ENCODE measurements at regions not wholly inside any gene's neighbourhood (a gene's known extent, or its start where the extent isn't known, plus 50 kb on each side); places are given as distances from the start of the nearest gene placed in this dataset.

DNA sequence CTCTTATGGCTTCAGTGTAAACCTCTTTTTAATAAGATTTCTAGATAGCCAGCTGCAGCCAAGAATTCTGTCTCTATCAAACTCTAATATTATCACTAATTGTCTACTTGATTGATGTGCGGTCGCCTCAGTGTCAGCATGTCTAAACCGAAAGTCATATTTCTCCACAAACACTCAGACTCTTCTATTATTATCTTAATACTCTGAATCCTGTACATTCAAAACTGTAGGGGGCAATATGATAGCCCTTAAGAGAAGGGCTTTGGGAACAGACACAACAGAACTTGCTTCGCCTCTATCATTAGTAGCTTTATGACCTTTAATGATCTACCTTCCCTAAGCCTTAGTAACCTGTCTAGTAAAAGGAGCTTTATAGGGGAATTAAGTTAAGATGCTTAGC, 379.7 kb upstream of the PTCHD4 start:
- no peak for DNase-seq (ENCODE audit: low read depth in 1 of 2, low spot score in 1 of 2)
- TF ChIP-seq JUND (IDR thresholded peaks at IDR 0.05; ENCODE audit: low read depth), result no peak
- in situ Hi-C loops (cut with HindIII; ENCODE audit: low pct_unique_long_range_greater_than_20kb, low sequenced_read_pairs), result no loop called here

DNA sequence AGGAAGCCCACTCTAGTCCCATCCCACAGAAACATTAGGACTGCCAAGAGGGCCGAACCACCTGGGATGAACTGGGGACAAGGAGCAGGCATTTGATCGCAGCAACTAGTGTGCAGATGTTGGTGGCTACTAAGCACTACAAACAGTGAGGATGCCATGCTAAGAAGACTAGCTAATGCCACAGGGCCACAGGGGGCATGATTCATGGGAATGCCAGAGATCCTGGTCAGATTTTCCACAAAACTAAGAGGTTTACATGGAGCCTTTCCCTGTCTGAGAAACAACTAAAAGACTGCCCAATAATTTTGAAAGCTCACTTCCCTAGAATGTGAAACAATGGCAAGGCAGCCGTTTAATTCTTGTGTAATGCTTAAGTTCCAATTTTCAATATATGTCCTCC, 375.9 kb upstream of the PTCHD4 start:
- DNase-seq (ENCODE audit: low read depth in 1 of 2, low spot score in 1 of 2), result no peak
- in situ Hi-C loops (cut with HindIII; ENCODE audit: low pct_unique_long_range_greater_than_20kb, low sequenced_read_pairs), result no loop called here
- TF ChIP-seq JUND (IDR thresholded peaks at IDR 0.05; ENCODE audit: low read depth), result no peak

DNA sequence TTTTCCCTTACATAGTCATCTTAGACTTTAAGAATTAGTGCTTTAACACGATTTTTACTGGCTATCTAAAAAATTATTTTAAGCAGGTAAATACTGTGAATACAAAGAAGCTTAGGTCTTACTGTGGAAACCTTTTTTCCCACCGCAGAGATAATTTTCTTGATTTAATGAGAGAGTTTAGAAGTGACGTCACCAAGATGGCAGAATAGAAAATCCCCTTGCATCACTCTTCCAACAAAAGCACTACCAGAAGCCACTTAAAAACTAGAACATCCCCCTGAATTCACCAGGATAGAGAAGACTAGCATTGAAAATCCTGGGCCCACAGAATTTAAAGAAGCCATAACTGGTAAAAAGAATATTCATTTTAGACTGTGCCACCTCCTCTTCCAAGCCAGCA, 375.4 kb upstream of the PTCHD4 start:
- in situ Hi-C loops (cut with HindIII; ENCODE audit: low pct_unique_long_range_greater_than_20kb, low sequenced_read_pairs), result no loop called here
- no peak for TF ChIP-seq JUND (IDR thresholded peaks at IDR 0.05; ENCODE audit: low read depth)
- no peak for DNase-seq (ENCODE audit: low read depth in 1 of 2, low spot score in 1 of 2)

DNA sequence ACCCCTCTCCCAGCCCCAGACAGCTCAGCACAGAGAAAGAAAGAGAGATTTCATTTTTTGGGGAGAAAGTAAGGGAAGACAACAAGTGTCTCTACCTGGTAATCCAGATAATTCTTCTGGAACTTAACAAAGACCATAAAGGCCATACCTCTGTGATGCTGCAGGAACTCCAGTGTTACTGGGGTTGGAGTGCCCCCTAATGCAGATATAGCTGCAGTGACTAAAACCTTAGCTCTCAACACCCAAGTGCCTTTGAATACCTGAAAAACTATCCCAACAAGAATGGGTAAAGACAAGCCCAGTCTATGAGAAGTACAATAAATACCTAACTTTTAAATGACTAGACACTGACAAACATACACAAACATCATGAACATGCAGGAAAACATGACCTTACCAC, 365.3 kb upstream of the PTCHD4 start:
- DNase-seq (ENCODE audit: low read depth in 1 of 2, low spot score in 1 of 2), result peak in 1 of 2 experiments; percentile 45
- no peak for TF ChIP-seq JUND (IDR thresholded peaks at IDR 0.05; ENCODE audit: low read depth)
- in situ Hi-C loops (cut with HindIII; ENCODE audit: low pct_unique_long_range_greater_than_20kb, low sequenced_read_pairs), result no loop called here

DNA sequence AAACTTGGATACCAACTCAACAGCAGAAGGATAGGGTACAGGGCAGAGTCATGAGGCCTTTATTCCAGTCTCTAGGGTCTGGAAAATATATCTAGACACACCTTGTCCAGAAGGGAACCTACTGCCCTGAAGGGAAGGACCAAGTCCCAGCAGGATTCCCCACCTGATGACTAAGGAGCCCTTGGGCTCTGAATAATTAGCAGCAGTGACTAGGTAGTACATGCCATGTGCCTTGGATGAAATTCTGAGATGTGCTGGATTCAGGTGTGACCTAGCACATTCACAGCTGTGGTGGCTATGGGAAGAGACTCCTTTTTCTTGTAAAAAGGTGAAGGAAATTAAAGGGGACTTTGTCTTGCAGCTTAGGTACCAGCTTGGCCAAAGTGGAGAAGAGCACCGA, 364.3 kb upstream of the PTCHD4 start:
- no peak for DNase-seq (ENCODE audit: low read depth in 1 of 2, low spot score in 1 of 2)
- in situ Hi-C loops (cut with HindIII; ENCODE audit: low pct_unique_long_range_greater_than_20kb, low sequenced_read_pairs), result no loop called here

DNA sequence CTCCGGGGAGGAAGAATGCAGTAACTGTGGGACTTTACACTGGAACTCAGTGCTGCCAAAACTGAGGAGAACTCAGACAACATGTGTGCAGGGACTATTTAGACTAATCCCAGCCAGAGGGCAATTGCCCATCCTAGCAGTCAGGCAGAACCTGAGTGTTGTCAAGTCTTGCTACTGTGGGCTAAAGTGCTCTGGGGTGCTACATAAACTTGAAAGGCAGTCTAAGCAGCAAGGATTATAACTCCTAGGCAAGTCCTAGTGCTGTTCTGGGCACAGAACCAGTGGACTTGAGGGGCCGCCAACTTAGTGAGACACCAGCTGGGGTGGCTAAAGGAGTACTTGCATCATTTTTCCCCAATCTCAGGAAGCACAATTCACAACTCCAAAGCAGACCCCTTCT, 363.8 kb upstream of the PTCHD4 start:
- DNase-seq (ENCODE audit: low read depth in 1 of 2, low spot score in 1 of 2), result no peak
- in situ Hi-C loops (cut with HindIII; ENCODE audit: low pct_unique_long_range_greater_than_20kb, low sequenced_read_pairs), result no loop called here

More for the DNA sequence above, 364.3 kb upstream of the PTCHD4 start:
- no peak for TF ChIP-seq JUND (IDR thresholded peaks at IDR 0.05; ENCODE audit: low read depth)

DNA sequence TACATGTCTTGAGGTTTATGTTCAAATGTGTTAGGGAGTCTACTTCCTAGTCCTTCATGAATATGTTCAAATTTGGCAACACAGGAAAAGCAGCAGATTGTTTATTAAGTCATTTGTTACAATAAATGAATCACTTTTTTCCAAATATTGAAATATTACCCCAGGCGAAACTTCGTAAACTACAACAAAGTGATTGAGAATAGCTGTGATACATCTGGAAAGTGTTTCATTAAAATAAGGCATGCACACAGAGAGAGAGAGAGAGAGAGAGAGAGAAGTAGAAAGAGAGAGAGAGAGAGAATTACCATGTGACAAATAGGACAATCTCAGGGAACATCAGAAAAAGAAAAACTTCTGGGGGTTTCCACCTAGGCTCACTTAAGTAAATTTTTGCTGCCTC, 363.1 kb upstream of the PTCHD4 start:
- no peak for TF ChIP-seq JUND (IDR thresholded peaks at IDR 0.05; ENCODE audit: low read depth)
- in situ Hi-C loops (cut with HindIII; ENCODE audit: low pct_unique_long_range_greater_than_20kb, low sequenced_read_pairs), result no loop called here
- DNase-seq (ENCODE audit: low read depth in 1 of 2, low spot score in 1 of 2), result no peak

More for the DNA sequence above, 363.8 kb upstream of the PTCHD4 start:
- no peak for TF ChIP-seq JUND (IDR thresholded peaks at IDR 0.05; ENCODE audit: low read depth)

DNA sequence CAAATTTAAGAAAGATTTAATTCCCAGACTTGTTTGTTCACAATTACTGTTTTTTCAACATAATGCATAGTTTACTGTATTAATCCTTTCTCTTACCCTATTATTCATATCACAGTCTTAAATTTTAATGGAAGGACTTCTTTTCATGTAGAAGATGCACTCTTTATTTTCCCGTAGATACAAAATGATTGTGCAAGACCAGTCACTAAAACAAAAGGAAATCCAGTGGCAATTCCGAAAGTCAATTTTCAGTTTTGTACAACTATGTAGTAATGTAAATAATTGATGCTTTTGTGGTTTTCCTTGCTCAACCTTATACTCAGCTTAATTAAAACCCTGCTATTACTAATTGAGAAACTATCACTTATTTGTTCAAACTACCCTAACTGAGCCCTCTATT, 361.5 kb upstream of the PTCHD4 start:
- in situ Hi-C loops (cut with HindIII; ENCODE audit: low pct_unique_long_range_greater_than_20kb, low sequenced_read_pairs), result no loop called here
- no peak for TF ChIP-seq JUND (IDR thresholded peaks at IDR 0.05; ENCODE audit: low read depth)
- DNase-seq (ENCODE audit: low read depth in 1 of 2, low spot score in 1 of 2), result no peak

DNA sequence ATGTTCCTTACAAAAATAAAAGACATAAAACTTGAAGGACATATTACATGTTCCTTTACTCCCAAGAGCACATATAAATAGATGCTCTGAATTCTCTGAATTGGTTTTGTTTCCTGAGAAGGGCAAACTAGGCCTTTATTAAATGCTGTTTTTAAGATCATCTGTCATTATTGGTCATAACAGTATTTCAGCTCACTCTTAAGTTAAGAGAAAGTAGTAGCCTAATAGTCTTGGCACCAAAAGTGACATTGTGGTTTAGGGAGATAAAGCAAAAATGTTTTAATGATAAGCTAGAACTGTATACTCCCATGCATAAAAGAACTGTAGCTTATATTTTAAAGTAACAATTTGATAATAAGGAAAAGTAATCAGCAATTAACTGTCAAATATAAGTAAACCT, 361.1 kb upstream of the PTCHD4 start:
- in situ Hi-C loops (cut with HindIII; ENCODE audit: low pct_unique_long_range_greater_than_20kb, low sequenced_read_pairs), result no loop called here
- no peak for DNase-seq (ENCODE audit: low read depth in 1 of 2, low spot score in 1 of 2)
- no peak for TF ChIP-seq JUND (IDR thresholded peaks at IDR 0.05; ENCODE audit: low read depth)

DNA sequence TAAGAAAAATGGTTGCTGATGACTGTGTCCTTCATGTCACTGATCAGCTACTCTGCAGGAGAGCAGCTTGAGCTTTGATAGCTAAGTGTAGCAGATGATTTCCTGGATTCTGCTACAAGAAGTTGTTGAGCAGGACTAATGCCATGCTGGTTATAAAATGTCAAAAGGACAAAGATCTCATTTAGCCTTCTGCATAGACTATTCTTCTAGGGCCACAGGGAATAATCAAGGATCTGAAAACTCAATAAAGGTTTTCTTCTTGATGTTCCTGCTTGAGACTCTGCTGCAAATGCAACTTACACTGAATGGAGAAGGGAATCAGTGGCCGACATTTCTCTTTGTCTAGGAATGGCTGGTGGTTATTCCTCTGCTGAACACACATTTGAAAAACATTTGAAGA, 360.3 kb upstream of the PTCHD4 start:
- no peak for TF ChIP-seq JUND (IDR thresholded peaks at IDR 0.05; ENCODE audit: low read depth)
- no peak for DNase-seq (ENCODE audit: low read depth in 1 of 2, low spot score in 1 of 2)
- in situ Hi-C loops (cut with HindIII; ENCODE audit: low pct_unique_long_range_greater_than_20kb, low sequenced_read_pairs), result no loop called here

DNA sequence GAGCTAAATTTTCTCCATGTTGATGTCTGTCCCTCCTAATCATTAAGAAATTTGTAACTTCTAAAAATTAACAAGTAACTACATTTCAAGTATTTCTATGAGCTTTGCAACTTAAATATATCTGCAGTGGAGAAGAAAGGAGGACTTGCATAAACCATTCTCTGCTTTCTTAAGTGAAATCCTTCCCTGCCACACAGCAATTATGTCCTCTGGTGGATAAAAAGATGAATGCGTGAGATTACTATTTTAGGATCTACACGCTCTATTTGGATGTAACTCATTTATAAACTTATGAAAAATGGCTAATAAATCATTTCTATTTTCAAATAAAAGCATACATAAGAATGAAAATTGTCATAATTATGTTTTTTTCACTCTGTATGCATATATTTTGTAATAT, 338.0 kb upstream of the PTCHD4 start:
- in situ Hi-C loops (cut with HindIII; ENCODE audit: low pct_unique_long_range_greater_than_20kb, low sequenced_read_pairs), result no loop called here
- peak in 1 of 2 experiments; percentile 29 for DNase-seq (ENCODE audit: low read depth in 1 of 2, low spot score in 1 of 2)
- no peak for TF ChIP-seq JUND (IDR thresholded peaks at IDR 0.05; ENCODE audit: low read depth)

DNA sequence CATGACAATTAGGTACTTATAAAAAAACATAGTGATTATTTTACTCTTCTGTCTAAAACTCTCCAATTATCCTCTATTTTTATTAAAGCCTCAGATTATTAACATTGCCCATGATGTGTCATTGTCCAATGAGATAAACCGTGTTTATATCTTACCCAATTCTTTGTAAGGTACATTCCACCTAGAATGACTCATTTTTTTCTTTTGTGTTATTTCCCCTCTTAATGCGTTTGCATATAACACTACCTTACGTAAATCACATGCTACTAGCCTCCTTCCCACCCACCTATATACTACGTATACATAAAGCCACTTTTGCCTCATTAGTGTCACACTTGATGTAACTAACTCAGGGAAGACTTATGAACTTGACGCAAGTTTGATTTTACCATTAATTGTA, 336.3 kb upstream of the PTCHD4 start:
- no peak for TF ChIP-seq JUND (IDR thresholded peaks at IDR 0.05; ENCODE audit: low read depth)
- in situ Hi-C loops (cut with HindIII; ENCODE audit: low pct_unique_long_range_greater_than_20kb, low sequenced_read_pairs), result no loop called here
- no peak for DNase-seq (ENCODE audit: low read depth in 1 of 2, low spot score in 1 of 2)

DNA sequence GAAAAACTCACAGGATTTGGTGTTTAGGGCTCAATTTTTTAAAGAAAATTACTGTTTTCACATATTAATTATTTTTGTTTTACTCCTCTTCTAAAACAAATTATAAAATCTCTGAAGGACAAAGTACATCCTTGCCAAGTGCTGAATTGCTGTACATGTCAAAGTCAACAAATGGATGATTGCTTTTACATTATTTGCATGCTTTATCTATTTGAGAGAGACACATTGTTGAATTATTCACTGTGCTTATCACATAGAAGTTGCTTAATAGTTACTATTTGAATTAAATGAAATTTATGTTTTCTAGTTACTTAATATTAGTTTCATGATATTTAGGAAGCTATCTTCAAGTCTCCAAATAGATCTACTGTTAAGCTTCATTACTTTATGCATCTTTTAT, 318.6 kb upstream of the PTCHD4 start:
- TF ChIP-seq JUND (IDR thresholded peaks at IDR 0.05; ENCODE audit: low read depth), result no peak
- in situ Hi-C loops (cut with HindIII; ENCODE audit: low pct_unique_long_range_greater_than_20kb, low sequenced_read_pairs), result no loop called here

DNA sequence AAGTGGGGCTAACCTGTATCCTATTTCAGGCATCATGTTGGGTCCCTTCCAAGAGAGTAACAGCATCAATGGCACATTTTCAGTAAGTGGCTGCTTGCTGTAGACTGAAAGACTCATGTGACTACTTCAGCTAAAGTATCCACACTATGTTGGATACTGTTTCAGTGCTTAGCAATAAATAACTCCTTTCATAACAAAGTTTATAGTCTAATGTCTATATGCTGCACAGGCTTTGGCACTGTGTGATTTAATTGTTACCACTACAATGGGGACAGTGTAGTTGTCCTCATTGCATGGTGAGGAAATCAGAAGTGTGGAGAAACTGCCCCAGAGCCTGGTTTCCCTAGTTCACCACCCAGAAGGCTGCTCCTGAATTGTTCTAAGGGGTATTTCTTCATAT, 318.0 kb upstream of the PTCHD4 start:
- DNase-seq (ENCODE audit: low read depth in 1 of 2, low spot score in 1 of 2), result no peak
- in situ Hi-C loops (cut with HindIII; ENCODE audit: low pct_unique_long_range_greater_than_20kb, low sequenced_read_pairs), result no loop called here
- TF ChIP-seq JUND (IDR thresholded peaks at IDR 0.05; ENCODE audit: low read depth), result no peak

More for the DNA sequence above, 318.6 kb upstream of the PTCHD4 start:
- DNase-seq (ENCODE audit: low read depth in 1 of 2, low spot score in 1 of 2), result no peak

Measured in T47D (cell line).